ENCODE measurements at regions not wholly inside any gene's neighbourhood (a gene's known extent, or its start where the extent isn't known, plus 50 kb on each side); places are given as distances from the start of the nearest gene placed in this dataset.

DNA sequence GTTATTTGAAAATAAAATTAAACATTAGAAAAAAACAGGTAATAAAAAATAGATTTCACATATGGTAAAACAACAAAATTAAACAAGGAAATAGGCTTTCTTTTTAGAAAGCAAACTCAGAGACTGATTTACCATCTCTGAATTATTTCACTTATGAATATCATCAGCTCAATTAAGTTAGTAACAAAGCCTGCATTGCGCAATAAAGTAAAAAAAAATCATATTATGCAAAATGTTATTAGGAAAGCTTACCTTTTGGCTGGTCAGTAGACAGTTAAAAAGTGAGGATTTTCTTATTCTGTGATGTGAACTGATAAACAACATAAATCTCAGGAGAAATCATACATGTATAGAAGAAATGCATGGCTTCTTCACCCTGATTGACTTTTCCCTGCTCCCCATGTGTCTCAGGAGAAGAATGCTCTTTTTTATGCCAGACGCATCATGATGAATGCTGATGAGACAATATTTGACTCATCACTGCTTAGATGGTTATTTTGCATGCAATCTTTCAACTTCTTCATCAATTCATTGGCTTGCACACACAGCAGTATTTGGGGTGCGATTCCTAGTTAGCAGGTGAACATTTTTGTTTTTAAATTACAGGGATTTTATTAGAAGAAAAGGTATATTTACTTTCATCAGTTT, 124.5 kb upstream of the USP15 start:
- TF ChIP-seq, protein P1, sequence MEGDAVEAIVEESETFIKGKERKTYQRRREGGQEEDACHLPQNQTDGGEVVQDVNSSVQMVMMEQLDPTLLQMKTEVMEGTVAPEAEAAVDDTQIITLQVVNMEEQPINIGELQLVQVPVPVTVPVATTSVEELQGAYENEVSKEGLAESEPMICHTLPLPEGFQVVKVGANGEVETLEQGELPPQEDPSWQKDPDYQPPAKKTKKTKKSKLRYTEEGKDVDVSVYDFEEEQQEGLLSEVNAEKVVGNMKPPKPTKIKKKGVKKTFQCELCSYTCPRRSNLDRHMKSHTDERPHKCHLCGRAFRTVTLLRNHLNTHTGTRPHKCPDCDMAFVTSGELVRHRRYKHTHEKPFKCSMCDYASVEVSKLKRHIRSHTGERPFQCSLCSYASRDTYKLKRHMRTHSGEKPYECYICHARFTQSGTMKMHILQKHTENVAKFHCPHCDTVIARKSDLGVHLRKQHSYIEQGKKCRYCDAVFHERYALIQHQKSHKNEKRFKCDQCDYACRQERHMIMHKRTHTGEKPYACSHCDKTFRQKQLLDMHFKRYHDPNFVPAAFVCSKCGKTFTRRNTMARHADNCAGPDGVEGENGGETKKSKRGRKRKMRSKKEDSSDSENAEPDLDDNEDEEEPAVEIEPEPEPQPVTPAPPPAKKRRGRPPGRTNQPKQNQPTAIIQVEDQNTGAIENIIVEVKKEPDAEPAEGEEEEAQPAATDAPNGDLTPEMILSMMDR (IDR thresholded peaks at IDR 0.05), result no peak
- no peak for TF ChIP-seq POLR2A (IDR thresholded peaks at IDR 0.05)
